ENCODE measurements at regions not wholly inside any gene's neighbourhood (a gene's known extent, or its start where the extent isn't known, plus 50 kb on each side); places are given as distances from the start of the nearest gene placed in this dataset.

DNA sequence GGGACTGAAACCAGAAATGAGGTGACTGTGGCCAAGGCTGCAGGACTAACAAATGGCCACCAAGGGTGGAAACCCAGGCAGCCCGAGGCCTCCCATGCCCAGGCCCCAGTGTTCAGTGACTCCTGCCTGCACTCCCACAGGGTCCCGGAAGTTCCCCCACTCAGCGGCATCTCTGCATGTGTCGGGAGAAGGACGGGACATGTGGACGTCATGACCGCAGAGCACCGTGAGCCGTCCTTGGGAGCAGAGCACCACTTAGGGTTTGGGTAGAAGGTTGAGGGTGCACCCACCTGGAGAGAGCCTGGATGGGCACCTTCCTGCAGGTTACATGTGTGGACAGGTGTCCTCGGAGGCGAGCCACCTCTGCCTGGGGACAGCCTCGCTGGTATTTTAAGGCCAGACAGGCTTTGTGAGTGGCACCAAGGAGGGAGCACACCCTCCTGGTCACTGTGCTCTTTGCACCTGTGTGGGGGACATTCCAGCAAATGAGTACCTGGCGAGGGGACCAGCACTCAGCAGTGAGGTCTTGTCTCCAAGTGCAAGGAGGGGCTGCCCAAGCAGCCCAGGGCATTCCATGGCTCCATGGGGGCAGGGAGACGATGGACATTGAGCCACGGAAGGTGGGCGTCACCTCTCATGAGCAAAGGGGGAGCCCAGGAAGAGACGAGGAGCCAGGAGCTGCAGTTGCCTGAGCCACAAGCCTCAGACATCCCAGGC is 95.3 kb upstream of the TCERG1L start:
- Histone ChIP-seq H2AFZ (ENCODE audit: low read depth) (no peak overlapping the region), H3K4me2 (no peak overlapping the region), H4K20me1 (ENCODE audit: insufficient read depth) (no peaks in the 10 kb centered on the region), H3K4me3 (IDR thresholded peaks at IDR 0.05; ENCODE audit: insufficient read depth, low read depth, low read length) (no peak overlapping the region), H3K79me2 (ENCODE audit: insufficient read depth, low read depth) (no peaks in the 10 kb centered on the region), H3K27ac (no peak overlapping the region), H3K4me1 (ENCODE audit: low read depth, poor library complexity, severe bottlenecking) (no peaks in the 10 kb centered on the region), H3K27me3 (ENCODE audit: insufficient read depth, low read depth) (no peaks in the 10 kb centered on the region; the same call in 1 of the 2 replicates), H3K9ac (no peak overlapping the region), H3K36me3 (ENCODE audit: insufficient read depth) (no peaks in the 10 kb centered on the region)
- TF ChIP-seq, protein P1, sequence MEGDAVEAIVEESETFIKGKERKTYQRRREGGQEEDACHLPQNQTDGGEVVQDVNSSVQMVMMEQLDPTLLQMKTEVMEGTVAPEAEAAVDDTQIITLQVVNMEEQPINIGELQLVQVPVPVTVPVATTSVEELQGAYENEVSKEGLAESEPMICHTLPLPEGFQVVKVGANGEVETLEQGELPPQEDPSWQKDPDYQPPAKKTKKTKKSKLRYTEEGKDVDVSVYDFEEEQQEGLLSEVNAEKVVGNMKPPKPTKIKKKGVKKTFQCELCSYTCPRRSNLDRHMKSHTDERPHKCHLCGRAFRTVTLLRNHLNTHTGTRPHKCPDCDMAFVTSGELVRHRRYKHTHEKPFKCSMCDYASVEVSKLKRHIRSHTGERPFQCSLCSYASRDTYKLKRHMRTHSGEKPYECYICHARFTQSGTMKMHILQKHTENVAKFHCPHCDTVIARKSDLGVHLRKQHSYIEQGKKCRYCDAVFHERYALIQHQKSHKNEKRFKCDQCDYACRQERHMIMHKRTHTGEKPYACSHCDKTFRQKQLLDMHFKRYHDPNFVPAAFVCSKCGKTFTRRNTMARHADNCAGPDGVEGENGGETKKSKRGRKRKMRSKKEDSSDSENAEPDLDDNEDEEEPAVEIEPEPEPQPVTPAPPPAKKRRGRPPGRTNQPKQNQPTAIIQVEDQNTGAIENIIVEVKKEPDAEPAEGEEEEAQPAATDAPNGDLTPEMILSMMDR (conservative IDR thresholded peaks at IDR 0.05; ENCODE audit: low read depth, low read length): no peak

DNA sequence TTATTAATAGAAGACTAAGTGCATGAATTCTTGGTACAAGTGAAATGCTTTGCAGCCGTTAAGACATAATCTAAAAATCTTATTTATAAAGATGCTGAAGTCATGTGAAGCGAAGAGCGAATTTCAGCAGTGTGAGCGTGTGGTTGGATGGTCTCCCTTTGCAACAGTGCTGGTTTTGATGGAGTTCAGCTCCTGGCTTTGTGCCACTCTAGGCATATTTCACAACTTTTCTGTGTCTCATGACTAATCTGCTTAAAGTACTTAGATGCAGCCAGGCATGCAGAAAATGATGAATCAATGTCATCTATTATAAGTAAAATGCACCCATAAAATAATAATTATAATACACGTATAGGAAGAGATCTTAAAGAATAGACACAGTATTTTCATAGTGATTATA is 107.2 kb upstream of the TCERG1L start:
- Histone ChIP-seq H3K9ac (no peak overlapping the region), H3K79me2 (ENCODE audit: insufficient read depth, low read depth) (no peaks in the 10 kb centered on the region), H3K4me2 (no peak overlapping the region), H3K27ac (no peak overlapping the region), H3K4me1 (ENCODE audit: low read depth, poor library complexity, severe bottlenecking) (no peaks in the 10 kb centered on the region), H4K20me1 (ENCODE audit: insufficient read depth) (no peaks in the 10 kb centered on the region), H3K4me3 (IDR thresholded peaks at IDR 0.05; ENCODE audit: insufficient read depth, low read depth, low read length) (no peak overlapping the region), H3K27me3 (ENCODE audit: insufficient read depth, low read depth) (peaks cover 3% of the 10 kb centered on the region; the same call in 1 of the 2 replicates), H2AFZ (ENCODE audit: low read depth) (no peak overlapping the region), H3K36me3 (ENCODE audit: insufficient read depth) (no peaks in the 10 kb centered on the region)
- TF ChIP-seq, protein P1 (conservative IDR thresholded peaks at IDR 0.05; ENCODE audit: low read depth, low read length): no peak

DNA sequence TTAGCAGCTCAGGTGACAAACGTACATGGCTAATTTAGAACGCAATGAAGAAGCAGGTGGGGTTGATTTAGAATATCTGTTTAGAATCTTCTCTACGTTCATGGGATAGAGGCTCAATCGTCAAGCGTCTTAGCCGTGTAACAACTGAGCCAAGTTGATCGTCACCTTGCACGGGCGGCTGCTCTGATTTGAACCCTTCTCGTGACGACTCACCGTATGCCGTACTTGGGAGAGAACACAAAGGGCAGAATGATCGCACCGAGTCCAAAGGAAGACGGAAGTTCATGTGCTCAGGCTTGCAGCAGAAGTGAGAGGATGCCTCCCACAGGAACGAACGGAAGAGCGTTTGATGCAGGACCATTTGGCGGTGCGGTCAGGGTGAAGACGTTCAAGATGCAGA is 108.3 kb upstream of the TCERG1L start:
- H3K36me3 ChIP-seq (ENCODE audit: insufficient read depth): no peaks in the 10 kb centered on the region
- TF ChIP-seq, protein P1 (conservative IDR thresholded peaks at IDR 0.05; ENCODE audit: low read depth, low read length): no peak
- H3K27ac ChIP-seq: no peak overlapping the region
- no peaks in the 10 kb centered on the region for H3K79me2 ChIP-seq (ENCODE audit: insufficient read depth, low read depth)
- H3K9ac ChIP-seq: no peak overlapping the region
- no peak overlapping the region for H3K4me3 ChIP-seq (IDR thresholded peaks at IDR 0.05; ENCODE audit: insufficient read depth, low read depth, low read length)
- no peak overlapping the region for H2AFZ ChIP-seq (ENCODE audit: low read depth)
- H3K27me3 ChIP-seq (ENCODE audit: insufficient read depth, low read depth): peaks cover 1% of the 10 kb centered on the region; the same call in 1 of the 2 replicates
- H3K4me1 ChIP-seq (ENCODE audit: low read depth, poor library complexity, severe bottlenecking): no peaks in the 10 kb centered on the region
- no peaks in the 10 kb centered on the region for H4K20me1 ChIP-seq (ENCODE audit: insufficient read depth)
- no peak overlapping the region for H3K4me2 ChIP-seq

DNA sequence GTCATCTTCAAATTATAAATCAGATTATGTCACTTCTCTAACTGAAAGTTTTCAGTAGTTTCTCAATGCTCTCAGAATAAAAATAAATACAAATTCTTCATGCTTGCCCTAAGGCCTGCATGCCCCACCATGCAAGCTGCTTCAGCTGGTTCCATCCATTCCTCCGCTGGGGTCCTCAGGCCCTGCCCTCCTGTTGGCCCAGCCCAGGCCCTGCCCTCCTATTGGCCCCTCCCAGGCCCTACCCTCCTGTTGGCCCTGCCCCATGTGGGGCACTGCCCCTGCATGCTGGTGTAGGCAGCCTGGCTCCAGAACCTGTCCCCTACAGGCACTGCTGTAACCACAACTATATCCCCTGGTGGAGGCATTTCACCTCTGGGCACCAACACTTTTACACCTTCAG is 109.3 kb upstream of the TCERG1L start:
- H3K79me2 ChIP-seq (ENCODE audit: insufficient read depth, low read depth): no peaks in the 10 kb centered on the region
- H2AFZ ChIP-seq (ENCODE audit: low read depth): no peak overlapping the region
- no peaks in the 10 kb centered on the region for H4K20me1 ChIP-seq (ENCODE audit: insufficient read depth)
- H3K36me3 ChIP-seq (ENCODE audit: insufficient read depth): no peaks in the 10 kb centered on the region
- TF ChIP-seq, protein P1 (conservative IDR thresholded peaks at IDR 0.05; ENCODE audit: low read depth, low read length): no peak
- H3K4me3 ChIP-seq (IDR thresholded peaks at IDR 0.05; ENCODE audit: insufficient read depth, low read depth, low read length): no peak overlapping the region
- no peak overlapping the region for H3K9ac ChIP-seq
- no peaks in the 10 kb centered on the region for H3K4me1 ChIP-seq (ENCODE audit: low read depth, poor library complexity, severe bottlenecking)
- no peak overlapping the region for H3K4me2 ChIP-seq
- H3K27ac ChIP-seq: no peak overlapping the region
- H3K27me3 ChIP-seq (ENCODE audit: insufficient read depth, low read depth): no peaks in the 10 kb centered on the region; the same call in 1 of the 2 replicates
